Liver (tissue), 3 donors: ENCODE measurements at regions not wholly inside any gene's neighbourhood (a gene's known extent, or its start where the extent isn't known, plus 50 kb on each side); places are given as distances from the start of the nearest gene placed in this dataset.

Experiments
- CTCF ChIP-seq: fragments of 150-350 bp; IDR thresholded peaks from 2 replicates; pipeline ENCODE4 v1.5.1; 2017; ENCODE audit warnings: improper control_type of control experiment, low read depth, low read length; ENCODE audit not compliant: missing input control
- EGR1 ChIP-seq, 2 donors: IDR thresholded peaks; 2 replicates each; pipeline ENCODE4 v1.6.1; 2016 to 2018; ENCODE audit warnings: antibody characterized with exemption in 2 of 2, low read depth in 2 of 2
- GABPA ChIP-seq, 2 donors: IDR thresholded peaks in 1 of 2; conservative IDR thresholded peaks in 1 of 2; 2 replicates each; pipeline ENCODE4 v1.6.1; 2016; ENCODE audit warnings: antibody characterized with exemption in 2 of 2, mild to moderate bottlenecking in 1 of 2, moderate library complexity in 1 of 2
- NR2F2 ChIP-seq: IDR thresholded peaks from 2 replicates; pipeline ENCODE4 v1.6.1; 2016; ENCODE audit warnings: antibody characterized with exemption
- RAD21 ChIP-seq, 2 donors: IDR thresholded peaks; 2 replicates each; pipeline ENCODE4 v1.6.1; 2016; ENCODE audit warnings: antibody characterized with exemption in 2 of 2, mild to moderate bottlenecking in 2 of 2
- RXRA ChIP-seq, 2 donors: IDR thresholded peaks; 2 replicates each; pipeline ENCODE4 v1.6.1; 2017 to 2018; ENCODE audit warnings: antibody characterized with exemption in 2 of 2, mild to moderate bottlenecking in 1 of 2
- SP1 ChIP-seq: IDR thresholded peaks from 2 replicates; pipeline ENCODE4 v1.6.1; 2018; ENCODE audit warnings: antibody characterized with exemption, mild to moderate bottlenecking
- TAF1 ChIP-seq: conservative IDR thresholded peaks from 2 replicates; pipeline ENCODE4 v1.6.1; 2016; ENCODE audit warnings: antibody characterized with exemption, mild to moderate bottlenecking
- YY1 ChIP-seq: IDR thresholded peaks from 2 replicates; pipeline ENCODE4 v1.6.1; 2016; ENCODE audit warnings: antibody characterized with exemption, mild to moderate bottlenecking
- TF ChIP-seq, protein P1 (sequence below): IDR thresholded peaks from 2 replicates; pipeline ENCODE4 v1.6.1; 2016; ENCODE audit warnings: antibody characterized with exemption
- TF ChIP-seq, protein P2 (sequence below): IDR thresholded peaks from 2 replicates; pipeline ENCODE4 v1.6.1; 2016; ENCODE audit warnings: antibody characterized with exemption
- TF ChIP-seq, protein P3 (sequence below): IDR thresholded peaks from 2 replicates; pipeline ENCODE4 v1.6.1; 2016; ENCODE audit warnings: antibody characterized with exemption
- donor health status: healthy.
- donor health status: healthy.

DNA sequence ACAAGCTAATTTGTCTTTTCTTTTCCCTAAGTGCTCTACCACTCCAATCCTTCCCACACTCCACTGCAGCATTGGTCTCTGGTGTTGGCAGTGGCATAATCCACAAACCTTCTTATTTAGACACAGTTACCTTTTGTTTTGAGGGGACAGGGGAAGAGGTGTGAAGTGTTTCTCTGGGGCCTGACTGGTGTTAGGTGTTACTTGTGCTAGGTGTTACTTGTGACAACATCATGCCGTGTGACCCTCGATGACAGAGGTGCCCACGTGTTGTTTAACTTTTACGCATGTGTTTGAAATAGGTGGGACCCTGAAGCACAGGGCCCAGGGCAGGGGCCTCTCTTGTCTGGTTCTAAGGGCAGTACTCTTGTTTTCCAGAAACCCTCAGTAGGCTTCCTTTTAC lies 70.5 kb upstream of the SPRY4 start:
- TF ChIP-seq CTCF (no peak), TAF1 (no peak), NR2F2 (no peak), EGR1 (IDR thresholded peaks at IDR 0.05; ENCODE audit: low read depth in 2 of 2) (no peak), RXRA (IDR thresholded peaks at IDR 0.05) (no peak), SP1 (no peak), RAD21 (IDR thresholded peaks at IDR 0.05) (no peak), YY1 (no peak), GABPA (IDR thresholded peaks at IDR 0.05 in 1 of 2, conservative IDR thresholded peaks at IDR 0.05 in 1 of 2) (no peak)
- TF ChIP-seq, protein P1, sequence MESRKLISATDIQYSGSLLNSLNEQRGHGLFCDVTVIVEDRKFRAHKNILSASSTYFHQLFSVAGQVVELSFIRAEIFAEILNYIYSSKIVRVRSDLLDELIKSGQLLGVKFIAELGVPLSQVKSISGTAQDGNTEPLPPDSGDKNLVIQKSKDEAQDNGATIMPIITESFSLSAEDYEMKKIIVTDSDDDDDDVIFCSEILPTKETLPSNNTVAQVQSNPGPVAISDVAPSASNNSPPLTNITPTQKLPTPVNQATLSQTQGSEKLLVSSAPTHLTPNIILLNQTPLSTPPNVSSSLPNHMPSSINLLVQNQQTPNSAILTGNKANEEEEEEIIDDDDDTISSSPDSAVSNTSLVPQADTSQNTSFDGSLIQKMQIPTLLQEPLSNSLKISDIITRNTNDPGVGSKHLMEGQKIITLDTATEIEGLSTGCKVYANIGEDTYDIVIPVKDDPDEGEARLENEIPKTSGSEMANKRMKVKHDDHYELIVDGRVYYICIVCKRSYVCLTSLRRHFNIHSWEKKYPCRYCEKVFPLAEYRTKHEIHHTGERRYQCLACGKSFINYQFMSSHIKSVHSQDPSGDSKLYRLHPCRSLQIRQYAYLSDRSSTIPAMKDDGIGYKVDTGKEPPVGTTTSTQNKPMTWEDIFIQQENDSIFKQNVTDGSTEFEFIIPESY, result no peak
- TF ChIP-seq, protein P2, sequence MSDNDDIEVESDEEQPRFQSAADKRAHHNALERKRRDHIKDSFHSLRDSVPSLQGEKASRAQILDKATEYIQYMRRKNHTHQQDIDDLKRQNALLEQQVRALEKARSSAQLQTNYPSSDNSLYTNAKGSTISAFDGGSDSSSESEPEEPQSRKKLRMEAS, result no peak
- TF ChIP-seq, protein P3, sequence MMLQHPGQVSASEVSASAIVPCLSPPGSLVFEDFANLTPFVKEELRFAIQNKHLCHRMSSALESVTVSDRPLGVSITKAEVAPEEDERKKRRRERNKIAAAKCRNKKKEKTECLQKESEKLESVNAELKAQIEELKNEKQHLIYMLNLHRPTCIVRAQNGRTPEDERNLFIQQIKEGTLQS, result no peak
